AG04450 (cell line): ENCODE measurements at regions not wholly inside any gene's neighbourhood (a gene's known extent, or its start where the extent isn't known, plus 50 kb on each side); places are given as distances from the start of the nearest gene placed in this dataset. TPM values are rescaled to one million over a fixed set of nuclear protein-coding genes. Genes with fewer than 3 reads are reported as not detected.

Source experiments
- CTCF ChIA-PET: fragments of 300-600, 350-600 bp; formaldehyde crosslinking; extraction: SDS; loops from one replicate; lab custom pipeline; 2022; ENCODE audit warnings: antibody characterized with exemption, inconsistent platforms; lab: Charles Lee
- POLR2A ChIA-PET: fragments of 350-600 bp; formaldehyde crosslinking; extraction: SDS; loops from one replicate; lab custom pipeline; 2021; ENCODE audit warnings: antibody characterized with exemption, inconsistent platforms; lab: Yijun Ruan, JAX
- DNase-seq: peaks from one replicate; pipeline ENCODE4 v3.0.0-alpha.2; 2011; ENCODE audit warnings: low read depth, low spot score
- H3K27ac ChIP-seq: one replicate; pipeline ENCODE4 v1.5.1; 2012; ENCODE audit warnings: low read depth, low read length, control low read depth
- H3K27me3 ChIP-seq: one replicate; pipeline ENCODE4 v1.6.0; 2012; ENCODE audit warnings: low read length; ENCODE audit not compliant: control insufficient read depth, insufficient read depth
- H3K4me3 ChIP-seq: 2 replicates; pipeline ENCODE4 v1.5.1; 2011; ENCODE audit warnings: mild to moderate bottlenecking, low read depth, low read length, control low read depth
- H3K9me3 ChIP-seq: 2 replicates; pipeline ENCODE4 v1.5.1; 2012; ENCODE audit warnings: low read length; ENCODE audit not compliant: control insufficient read depth, insufficient read depth
- CTCF ChIP-seq: IDR thresholded peaks from 2 replicates; pipeline ENCODE4 v1.5.1; 2011; ENCODE audit warnings: low read depth, low read length, control low read depth, inconsistent platforms
- small RNA-seq: library from RNA; depleted of rRNA; stranded (forward); fragments of <200 nt; gene quantifications from one replicate; pipeline ENCODE3, GENCODE V24; 2012; ENCODE audit warnings: low read depth; ENCODE audit not compliant: insufficient read length

- no peaks in the 10 kb centered on the region for H3K27me3 ChIP-seq
- TF ChIP-seq CTCF, result no peak
- no peaks in the 10 kb centered on the region for H3K9me3 ChIP-seq
- no peak overlapping the region for H3K4me3 ChIP-seq
- DNase-seq, result no peak
- POLR2A ChIA-PET, result no interaction called here
- CTCF ChIA-PET, result no interaction called here
- no peak overlapping the region for H3K27ac ChIP-seq
Observed at GRCh38 chr12:58981961-58982360, 61.7 kb upstream of the LRIG3 start.

GRCh38 chr12:58980768-58981167 is 60.5 kb upstream of the LRIG3 start:
- TF ChIP-seq CTCF, result no peak
- Histone ChIP-seq H3K4me3 (no peak overlapping the region), H3K9me3 (no peaks in the 10 kb centered on the region), H3K27ac (no peak overlapping the region), H3K27me3 (no peaks in the 10 kb centered on the region)
- CTCF ChIA-PET, result interaction anchor here (0.6 to 0.9 kb wide), 2 partner anchors 9 to 21 kb away, joined by 3 to 6 read pairs; no protein-coding TSS in a partner anchor
- DNase-seq, result no peak
- POLR2A ChIA-PET, result no interaction called here

GRCh38 chr12:58978717-58979116 is 58.4 kb upstream of the LRIG3 start:
- H3K4me3 ChIP-seq, result no peak overlapping the region
- no peaks in the 10 kb centered on the region for H3K27me3 ChIP-seq
- POLR2A ChIA-PET, result no interaction called here
- CTCF ChIA-PET, result no interaction called here
- DNase-seq, result no peak
- no peaks in the 10 kb centered on the region for H3K9me3 ChIP-seq
- TF ChIP-seq CTCF, result no peak
- no peak overlapping the region for H3K27ac ChIP-seq

DNA sequence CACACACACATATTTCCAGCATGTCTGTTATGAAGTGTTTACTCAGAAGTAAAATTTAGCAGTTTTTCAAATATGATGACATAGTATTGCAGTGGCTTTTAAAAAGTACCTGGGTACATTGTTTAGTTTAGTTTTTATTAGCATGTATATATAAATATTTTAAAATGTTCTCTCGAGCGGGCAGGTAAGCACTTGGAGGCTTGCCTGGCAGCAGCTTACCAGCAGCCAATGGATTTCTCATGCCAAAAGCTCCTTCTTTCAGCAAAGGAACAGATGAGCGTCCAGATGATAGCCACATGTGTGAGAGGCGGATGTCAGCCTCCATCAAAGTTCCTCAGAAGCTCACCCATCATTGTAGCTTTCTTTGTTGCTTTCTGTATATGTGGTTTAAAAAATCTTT is 57.2 kb upstream of the LRIG3 start:
- no peak for DNase-seq
- H3K27me3 ChIP-seq, result no peaks in the 10 kb centered on the region
- TF ChIP-seq CTCF, result no peak
- H3K4me3 ChIP-seq, result no peak overlapping the region
- H3K9me3 ChIP-seq, result no peaks in the 10 kb centered on the region
- ChIA-PET CTCF (no interaction called here), POLR2A (no interaction called here)
- no peak overlapping the region for H3K27ac ChIP-seq

DNA sequence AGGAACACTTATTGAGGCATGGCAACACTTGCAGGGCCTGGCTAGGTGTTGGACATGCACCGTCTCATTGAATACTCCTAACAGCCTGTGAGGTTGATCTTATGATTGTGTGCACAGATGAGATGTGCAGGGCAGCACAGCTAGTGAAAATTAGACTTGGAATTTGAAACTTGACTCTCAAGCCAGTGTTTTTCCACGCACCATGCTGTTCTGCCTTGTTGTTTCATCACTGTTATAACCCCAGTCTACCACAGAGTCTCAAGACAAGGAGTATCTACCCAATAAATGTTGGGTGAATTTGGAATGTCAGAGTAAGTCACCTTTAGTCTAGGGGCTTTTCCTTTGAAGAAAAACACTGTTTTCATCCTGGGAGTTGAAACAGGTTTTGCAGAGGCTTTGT is 55.8 kb upstream of the LRIG3 start:
- H3K9me3 ChIP-seq, result no peaks in the 10 kb centered on the region
- no peak for DNase-seq
- no peak for TF ChIP-seq CTCF
- ChIA-PET CTCF (no interaction called here), POLR2A (no interaction called here)
- no peak overlapping the region for H3K27ac ChIP-seq
- H3K27me3 ChIP-seq, result no peaks in the 10 kb centered on the region
- H3K4me3 ChIP-seq, result no peak overlapping the region

Small RNAs in the stretch of these regions (small RNA-seq; reads per million reads assigned to genes)
- gene RNU6-279P (not detected), gene RNU6-871P (not detected)
